DOHH2 (cell line): ENCODE measurements at regions not wholly inside any gene's neighbourhood (a gene's known extent, or its start where the extent isn't known, plus 50 kb on each side); places are given as distances from the start of the nearest gene placed in this dataset.
"Not testable (repeated sequence)": the region's sequence is repeated elsewhere in the genome, so short reads cannot be mapped to it uniquely, and the experiment has no call there.

Experiments
- EZH2phosphoT487 ChIP-seq: fragments of 200-600 bp; sonication (generic); IDR thresholded peaks from 2 replicates; pipeline ENCODE4 v1.6.1; 2017; ENCODE audit warnings: borderline replicate concordance, mild to moderate bottlenecking, antibody characterized with exemption, low read length, moderate library complexity, mixed read lengths
- TF ChIP-seq, protein P1 (sequence below): fragments of 200-600 bp; sonication (generic); IDR thresholded peaks from one replicate; pipeline ENCODE4 v1.5.1; 2014; ENCODE audit warnings: antibody characterized with exemption, mild to moderate bottlenecking, low read depth, low read length; ENCODE audit not compliant: poor library complexity, severe bottlenecking

DNA sequence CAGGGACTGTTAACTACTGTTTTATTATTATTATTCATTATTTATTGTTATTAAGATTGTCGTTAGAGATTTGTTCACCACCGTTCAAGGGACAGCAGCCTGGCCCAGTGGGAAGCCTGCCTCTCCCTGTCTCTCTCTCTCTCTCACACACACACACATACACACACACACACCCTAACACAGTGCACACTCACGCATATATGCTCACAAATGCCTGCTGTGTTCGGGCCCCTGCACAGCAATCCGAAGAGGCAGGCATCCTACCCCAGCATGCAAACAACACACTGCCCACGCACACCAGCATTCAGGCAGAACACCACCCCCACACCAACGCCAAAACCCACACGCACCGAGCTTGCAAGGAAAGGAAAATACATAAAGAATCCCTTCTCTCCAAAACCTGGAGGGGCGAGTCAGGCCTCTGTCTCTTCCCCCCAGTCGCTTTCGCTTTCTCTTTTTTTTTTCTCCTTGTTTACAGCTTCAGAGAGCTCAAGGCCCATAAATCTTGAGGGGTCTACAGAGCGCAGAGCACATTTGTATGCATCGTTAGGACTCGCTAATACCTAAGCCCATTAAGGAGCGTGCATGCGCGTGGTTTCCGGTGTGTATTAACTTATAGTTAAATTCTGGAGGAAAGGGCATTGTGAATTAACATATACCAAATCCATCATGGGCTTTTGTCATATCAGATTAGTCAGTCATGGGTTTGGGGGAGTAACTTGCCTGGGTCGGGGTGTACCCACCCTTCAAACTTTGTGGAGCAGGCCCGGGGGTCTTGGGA, 464.6 kb upstream of the ZNG1F start:
- TF ChIP-seq, protein P1, sequence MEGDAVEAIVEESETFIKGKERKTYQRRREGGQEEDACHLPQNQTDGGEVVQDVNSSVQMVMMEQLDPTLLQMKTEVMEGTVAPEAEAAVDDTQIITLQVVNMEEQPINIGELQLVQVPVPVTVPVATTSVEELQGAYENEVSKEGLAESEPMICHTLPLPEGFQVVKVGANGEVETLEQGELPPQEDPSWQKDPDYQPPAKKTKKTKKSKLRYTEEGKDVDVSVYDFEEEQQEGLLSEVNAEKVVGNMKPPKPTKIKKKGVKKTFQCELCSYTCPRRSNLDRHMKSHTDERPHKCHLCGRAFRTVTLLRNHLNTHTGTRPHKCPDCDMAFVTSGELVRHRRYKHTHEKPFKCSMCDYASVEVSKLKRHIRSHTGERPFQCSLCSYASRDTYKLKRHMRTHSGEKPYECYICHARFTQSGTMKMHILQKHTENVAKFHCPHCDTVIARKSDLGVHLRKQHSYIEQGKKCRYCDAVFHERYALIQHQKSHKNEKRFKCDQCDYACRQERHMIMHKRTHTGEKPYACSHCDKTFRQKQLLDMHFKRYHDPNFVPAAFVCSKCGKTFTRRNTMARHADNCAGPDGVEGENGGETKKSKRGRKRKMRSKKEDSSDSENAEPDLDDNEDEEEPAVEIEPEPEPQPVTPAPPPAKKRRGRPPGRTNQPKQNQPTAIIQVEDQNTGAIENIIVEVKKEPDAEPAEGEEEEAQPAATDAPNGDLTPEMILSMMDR: not testable (repeated sequence)
- TF ChIP-seq EZH2phosphoT487: not testable (repeated sequence)
